Colonic mucosa (tissue), 4 donors: ENCODE measurements at regions not wholly inside any gene's neighbourhood (a gene's known extent, or its start where the extent isn't known, plus 50 kb on each side); places are given as distances from the start of the nearest gene placed in this dataset.

ENCODE experiments used
- DNase-seq: peaks from one replicate; pipeline ENCODE4 v3.0.0-alpha.2; 2020
- H3K27ac ChIP-seq: fragments of 200-600 bp; one replicate; pipeline ENCODE4 v1.8.0; 2021
- H3K27me3 ChIP-seq: fragments of 200-600 bp; one replicate; pipeline ENCODE4 v1.8.0; 2021
- H3K36me3 ChIP-seq: fragments of 200-600 bp; one replicate; pipeline ENCODE4 v1.8.0; 2021
- H3K4me1 ChIP-seq: fragments of 200-600 bp; one replicate; pipeline ENCODE4 v1.8.0; 2021; ENCODE audit warnings: mild to moderate bottlenecking
- H3K4me3 ChIP-seq: fragments of 200-600 bp; one replicate; pipeline ENCODE4 v1.8.0; 2021
- H3K9ac ChIP-seq, 2 donors: one replicate each; pipeline ENCODE4 v1.7.0; 2013; ENCODE audit warnings: control low read depth in 2 of 2, low read depth in 2 of 2, low read length in 2 of 2
- H3K9me3 ChIP-seq: fragments of 200-600 bp; one replicate; pipeline ENCODE4 v1.8.0; 2021
- CTCF ChIP-seq: fragments of 200-600 bp; IDR thresholded peaks from one replicate; pipeline ENCODE4 v1.8.0; 2022; ENCODE audit warnings: antibody characterized with exemption, mild to moderate bottlenecking
- intact Hi-C: fragments of 100-400 bp; cut with DNase I; formaldehyde crosslinking; loops from one replicate; pipeline ENCODE4 v1.14.1; 2022
- donor health status: healthy.
- donor health status: DM: no; HTN: no; CAD: no.
- donor health status: DM: no; HTN: no; CAD: no.

GRCh38 chr15:95679847-95680582 is 650.5 kb upstream of the NR2F2 start:
- no peaks in the 10 kb centered on the region for H3K27me3 ChIP-seq
- H3K27ac ChIP-seq, result no peak overlapping the region
- TF ChIP-seq CTCF, result no peak
- H3K36me3 ChIP-seq, result no peaks in the 10 kb centered on the region
- H3K4me1 ChIP-seq, result no peaks in the 10 kb centered on the region
- no peak overlapping the region for H3K9ac ChIP-seq
- no peak overlapping the region for H3K4me3 ChIP-seq
- DNase-seq, result no peak
- intact Hi-C loops, result no loop called here
- no peaks in the 10 kb centered on the region for H3K9me3 ChIP-seq

- Histone ChIP-seq H3K9me3 (no peaks in the 10 kb centered on the region), H3K9ac (no peak overlapping the region), H3K4me3 (no peak overlapping the region), H3K36me3 (no peaks in the 10 kb centered on the region), H3K27me3 (no peaks in the 10 kb centered on the region), H3K4me1 (no peaks in the 10 kb centered on the region), H3K27ac (no peak overlapping the region)
- no peak for DNase-seq
- intact Hi-C loops, result no loop called here
- TF ChIP-seq CTCF, result no peak
Observed at GRCh38 chr15:95680728-95681127, 649.8 kb upstream of the NR2F2 start.

GRCh38 chr15:95681836-95682544 is 648.5 kb upstream of the NR2F2 start:
- intact Hi-C loops, result no loop called here
- no peak for TF ChIP-seq CTCF
- Histone ChIP-seq H3K27ac (no peak overlapping the region), H3K9ac (no peak overlapping the region), H3K9me3 (no peaks in the 10 kb centered on the region), H3K27me3 (no peaks in the 10 kb centered on the region), H3K4me1 (no peaks in the 10 kb centered on the region), H3K36me3 (no peaks in the 10 kb centered on the region), H3K4me3 (no peak overlapping the region)
- DNase-seq, result no peak

GRCh38 chr15:95684126-95684525 is 646.4 kb upstream of the NR2F2 start:
- no peak for TF ChIP-seq CTCF
- no peaks in the 10 kb centered on the region for H3K9me3 ChIP-seq
- H3K9ac ChIP-seq, result no peak overlapping the region
- H3K27me3 ChIP-seq, result no peaks in the 10 kb centered on the region
- DNase-seq, result no peak
- H3K36me3 ChIP-seq, result no peaks in the 10 kb centered on the region
- H3K4me3 ChIP-seq, result no peak overlapping the region
- H3K27ac ChIP-seq, result no peak overlapping the region
- intact Hi-C loops, result no loop called here
- no peaks in the 10 kb centered on the region for H3K4me1 ChIP-seq

GRCh38 chr15:95684693-95685115 is 645.8 kb upstream of the NR2F2 start:
- H3K9ac ChIP-seq, result no peak overlapping the region

More at GRCh38 chr15:95684693-95685115, 645.8 kb upstream of the NR2F2 start:
- no peak for DNase-seq
- no peak for TF ChIP-seq CTCF
- H3K36me3 ChIP-seq, result no peaks in the 10 kb centered on the region
- no peak overlapping the region for H3K4me3 ChIP-seq
- H3K9me3 ChIP-seq, result no peaks in the 10 kb centered on the region
- intact Hi-C loops, result no loop called here
- no peaks in the 10 kb centered on the region for H3K27me3 ChIP-seq
- H3K4me1 ChIP-seq, result no peaks in the 10 kb centered on the region
- H3K27ac ChIP-seq, result no peak overlapping the region
